ENCODE measurements at regions not wholly inside any gene's neighbourhood (a gene's known extent, or its start where the extent isn't known, plus 50 kb on each side); places are given as distances from the start of the nearest gene placed in this dataset.
"Not testable (repeated sequence)": the region's sequence is repeated elsewhere in the genome, so short reads cannot be mapped to it uniquely, and the experiment has no call there.

DNA sequence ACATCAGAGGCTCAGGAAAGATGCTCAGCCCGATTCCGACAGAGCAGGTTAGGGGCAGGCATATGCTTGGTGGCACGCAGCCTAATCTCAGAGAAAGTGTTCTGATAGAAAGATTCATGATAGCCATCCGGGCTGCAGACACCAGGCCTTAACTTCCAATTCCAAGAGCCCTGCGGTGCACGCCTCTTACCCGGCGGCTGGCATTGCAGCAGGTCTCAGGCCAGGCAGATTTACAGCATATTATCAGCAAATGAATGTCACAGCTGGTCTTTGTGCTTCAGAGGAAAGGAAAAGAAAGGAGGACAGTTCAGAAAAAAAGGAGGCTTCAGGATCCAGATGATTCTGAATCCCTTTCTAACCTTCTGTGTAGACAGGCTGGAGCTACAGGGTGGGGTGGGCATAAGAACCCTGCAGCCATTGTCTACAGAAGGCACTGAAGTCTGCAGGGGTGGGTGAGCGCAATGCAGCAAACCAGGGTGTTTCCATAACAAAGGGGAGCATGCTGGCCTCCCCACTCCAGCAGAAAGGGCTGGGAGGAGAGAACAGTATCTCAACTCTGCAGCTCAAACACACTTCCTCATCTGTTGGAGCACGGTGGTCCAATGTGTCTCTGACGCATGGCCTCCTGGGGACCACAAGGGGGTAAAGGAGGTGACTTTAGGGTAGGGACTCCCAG lies 277.4 kb upstream of the XYLT1 start:
- no peak for DNase-seq (ENCODE audit: low read depth)

DNA sequence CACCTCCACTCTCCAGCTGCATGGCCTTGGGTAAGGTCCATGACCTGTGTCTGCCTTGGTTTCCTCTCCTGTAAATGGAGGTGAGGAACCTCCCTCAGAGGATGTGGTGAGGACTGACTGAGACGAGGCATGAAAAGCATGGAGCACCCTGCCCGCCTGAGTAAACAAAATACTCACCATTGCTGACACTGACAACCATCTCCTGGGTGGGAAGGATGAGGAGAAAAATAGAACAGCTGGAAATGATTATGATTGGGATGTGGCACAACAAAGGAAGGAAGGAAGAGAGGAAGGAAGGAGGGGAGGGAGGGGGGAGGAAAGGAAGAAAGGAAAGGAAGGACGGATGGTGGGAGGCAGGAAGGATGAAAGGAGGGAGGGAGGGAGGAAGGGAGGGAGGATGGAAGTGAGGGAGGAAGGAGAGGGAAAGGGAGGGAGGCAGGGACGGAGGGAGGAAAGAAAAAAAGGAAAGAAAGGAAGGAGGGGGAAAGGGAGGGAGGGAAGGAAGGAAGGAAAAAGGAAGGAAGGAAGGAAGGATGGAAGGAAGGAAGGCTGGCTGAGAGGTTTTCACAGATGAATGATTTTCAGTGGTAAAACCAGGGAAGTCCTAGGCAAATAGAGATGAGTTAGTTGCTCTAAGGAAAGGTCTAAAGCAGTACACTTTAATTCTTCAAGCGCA lies 276.5 kb upstream of the XYLT1 start:
- DNase-seq (ENCODE audit: low read depth), result no peak

DNA sequence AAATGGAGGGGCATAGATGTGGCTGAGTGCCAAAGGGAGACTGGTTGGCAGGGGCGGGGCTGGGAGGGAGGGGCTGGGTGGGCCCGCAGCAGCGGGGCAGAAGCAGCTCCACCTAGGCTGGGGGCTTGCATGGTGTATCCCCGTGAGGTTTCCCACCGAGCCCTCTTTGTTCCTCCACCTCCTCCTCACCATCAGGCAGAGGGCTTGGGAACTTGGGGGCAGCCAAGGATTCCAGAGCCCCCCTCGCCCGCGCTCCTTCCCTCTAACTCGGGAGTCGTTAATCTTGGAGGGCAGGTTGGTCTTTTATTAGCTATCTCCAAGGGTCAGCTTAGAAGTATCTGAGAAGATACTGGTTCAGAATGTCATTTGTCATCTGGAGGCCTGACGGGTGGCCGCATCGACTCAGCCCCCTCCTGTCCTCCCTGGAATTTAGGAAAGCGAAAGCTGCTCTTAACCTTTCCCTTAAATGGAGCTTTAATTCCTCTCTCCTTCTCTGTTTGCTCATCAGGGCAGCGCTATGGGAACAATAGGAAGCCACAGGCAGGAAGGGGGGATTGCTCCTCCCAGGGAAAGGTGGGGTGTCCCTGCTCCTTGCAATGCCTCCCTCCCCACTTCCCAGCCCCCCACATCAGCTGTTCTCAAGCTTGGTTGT lies 274.3 kb upstream of the XYLT1 start:
- no peak for DNase-seq (ENCODE audit: low read depth)

DNA sequence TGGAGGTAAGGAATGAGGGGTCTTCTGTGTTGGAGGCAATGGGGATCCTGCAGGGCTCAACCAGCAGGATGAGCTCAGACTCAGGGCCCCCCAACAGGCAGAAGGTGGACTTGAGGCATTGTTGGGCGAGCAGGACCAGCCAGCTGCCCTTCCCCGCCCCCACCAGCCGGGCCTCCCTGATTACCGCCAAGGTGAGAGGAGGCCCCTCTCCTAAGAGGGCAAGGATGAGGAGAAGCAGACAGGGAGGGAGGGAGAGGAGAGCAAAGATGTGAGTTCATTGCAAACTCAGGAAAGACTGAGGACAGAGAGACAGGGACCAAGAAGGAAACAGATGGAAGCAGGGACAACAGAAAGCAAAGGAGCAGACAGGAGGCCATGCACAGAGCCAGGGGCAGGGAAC lies 272.8 kb upstream of the XYLT1 start:
- no peak for DNase-seq (ENCODE audit: low read depth)

DNA sequence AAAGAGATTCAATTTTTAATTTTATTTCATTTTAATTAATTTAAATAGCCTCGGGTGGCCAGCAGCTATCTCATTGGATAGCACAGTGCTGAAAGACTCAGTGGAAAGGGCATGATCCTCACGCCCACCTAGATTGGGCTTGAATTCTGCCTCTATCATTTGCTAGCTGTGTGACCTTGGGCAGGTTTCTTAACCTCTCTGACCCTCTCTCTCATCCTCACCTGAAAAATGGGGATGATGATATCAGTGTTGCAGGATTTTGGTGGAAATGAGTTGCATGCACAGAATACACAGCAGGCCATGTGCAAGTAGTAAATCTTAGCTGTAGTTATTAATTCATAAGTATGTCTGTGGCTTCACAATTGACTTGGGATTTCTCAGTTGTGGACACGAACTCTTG lies 272.4 kb upstream of the XYLT1 start:
- DNase-seq (ENCODE audit: low read depth), result no peak

DNA sequence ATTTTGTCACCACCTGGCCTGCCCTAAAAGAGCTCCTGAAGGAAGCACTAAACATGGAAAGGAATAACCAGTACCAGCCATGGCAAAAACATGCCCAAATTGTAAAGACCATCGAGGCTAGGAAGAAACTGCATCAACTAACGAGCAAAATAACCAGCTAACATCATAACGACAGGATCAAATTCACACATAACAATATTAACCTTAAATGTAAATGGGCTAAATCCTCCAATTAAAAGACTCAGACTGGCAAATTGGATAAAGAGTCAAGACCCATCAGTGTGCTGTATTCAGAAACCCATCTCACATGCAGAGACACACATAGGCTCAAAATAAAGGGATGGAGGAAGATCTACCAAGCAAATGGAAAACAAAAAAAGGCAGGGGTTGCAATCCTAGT lies 264.3 kb upstream of the XYLT1 start:
- not testable (repeated sequence) for DNase-seq (ENCODE audit: low read depth)

DNA sequence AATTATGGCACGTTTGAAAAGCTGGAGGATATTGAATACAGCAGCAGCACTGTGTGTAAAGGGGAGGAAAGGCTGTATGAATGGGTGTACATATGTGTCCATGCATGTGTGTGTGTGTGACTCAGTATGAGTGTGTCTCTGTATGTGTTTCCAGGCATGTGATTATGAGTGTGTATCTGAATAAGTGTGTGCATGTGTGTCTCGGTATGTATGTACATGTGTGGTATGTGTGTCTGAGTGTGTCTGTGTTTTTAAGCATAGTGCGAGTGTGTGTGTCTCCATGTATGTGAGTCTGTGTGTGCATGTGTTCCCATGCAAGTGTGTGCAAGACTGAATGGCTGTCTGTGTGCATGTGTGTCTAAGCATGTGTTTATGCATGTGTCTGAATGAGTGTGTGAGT lies 259.1 kb upstream of the XYLT1 start:
- no peak for DNase-seq (ENCODE audit: low read depth)

DNA sequence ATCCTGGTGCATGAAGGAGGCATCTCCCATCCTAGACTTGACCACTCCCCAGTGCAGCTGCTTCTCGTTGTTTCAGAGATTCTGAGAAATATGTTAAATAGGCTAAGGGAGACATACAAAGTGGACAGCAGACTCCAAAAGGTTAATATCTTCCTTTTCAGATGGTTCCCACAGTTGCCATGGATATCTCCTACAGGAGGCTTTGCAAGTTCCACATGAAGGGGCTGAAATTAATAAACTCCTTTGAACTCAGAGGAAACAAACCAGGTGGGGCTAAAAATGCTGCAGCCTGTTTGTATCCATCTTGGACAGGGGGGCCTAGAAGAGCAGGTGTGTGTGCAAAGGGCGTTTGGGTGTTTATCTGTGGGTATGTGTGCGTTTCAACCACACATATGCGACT lies 257.4 kb upstream of the XYLT1 start:
- no peak for DNase-seq (ENCODE audit: low read depth)

DNA sequence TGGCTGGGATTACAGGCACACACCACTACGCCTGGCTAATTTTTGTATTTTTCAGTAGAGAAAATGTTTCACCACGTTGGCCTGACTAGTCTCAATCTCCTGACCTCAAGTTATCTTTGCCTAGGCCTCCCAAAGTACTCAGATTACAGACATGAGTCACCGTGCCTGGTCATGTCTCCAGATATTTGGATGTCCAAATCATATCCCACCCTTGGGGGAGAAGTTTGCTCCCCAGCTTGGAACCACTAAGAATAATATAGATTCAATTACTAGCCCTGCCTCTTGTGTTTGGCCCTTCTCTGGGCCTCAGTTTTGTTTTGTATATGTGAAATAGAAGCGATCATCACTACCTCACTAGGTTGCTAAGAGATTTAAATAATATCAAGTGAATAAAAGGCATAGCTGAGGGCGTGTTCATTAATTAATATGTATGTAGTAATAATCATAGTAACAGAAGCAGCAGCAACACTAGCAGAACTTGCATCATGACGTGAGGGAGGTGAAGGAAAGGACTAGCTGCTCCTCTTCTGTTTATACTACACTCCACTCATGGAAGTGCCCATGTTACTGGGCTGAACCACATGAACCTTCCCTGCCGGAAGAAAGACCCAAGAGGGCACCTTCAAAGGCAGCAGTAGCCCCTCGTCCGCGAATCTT lies 253.6 kb upstream of the XYLT1 start:
- DNase-seq (ENCODE audit: low read depth), result no peak

DNA sequence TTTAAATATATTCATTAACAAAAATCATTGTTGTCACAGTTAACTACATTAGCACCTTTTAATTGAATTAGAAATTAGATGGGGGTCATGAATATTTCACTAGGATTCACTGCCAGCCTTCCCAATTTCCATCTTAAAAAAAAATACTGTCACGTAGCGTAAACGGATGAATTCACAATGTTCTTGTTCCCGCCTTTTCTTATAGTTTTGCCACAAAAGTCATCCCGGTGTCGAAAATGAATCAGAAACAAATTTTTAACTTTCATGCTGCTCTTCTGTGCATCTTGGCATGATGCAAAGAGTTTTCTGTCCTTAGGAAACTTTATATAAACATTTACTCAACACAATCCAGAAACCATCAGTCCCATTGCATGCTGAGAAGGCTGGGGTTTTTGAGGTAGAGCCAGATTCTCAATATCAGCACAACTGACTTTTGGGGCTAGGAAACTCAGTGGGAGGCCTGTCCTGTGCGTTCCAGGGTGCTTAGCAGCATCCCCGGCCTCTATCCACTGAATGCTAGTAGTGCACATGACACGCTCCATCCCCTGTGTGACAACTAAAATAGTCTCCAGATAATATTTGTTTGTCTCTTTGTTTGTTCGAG lies 252.9 kb upstream of the XYLT1 start:
- DNase-seq (ENCODE audit: low read depth), result no peak

DNA sequence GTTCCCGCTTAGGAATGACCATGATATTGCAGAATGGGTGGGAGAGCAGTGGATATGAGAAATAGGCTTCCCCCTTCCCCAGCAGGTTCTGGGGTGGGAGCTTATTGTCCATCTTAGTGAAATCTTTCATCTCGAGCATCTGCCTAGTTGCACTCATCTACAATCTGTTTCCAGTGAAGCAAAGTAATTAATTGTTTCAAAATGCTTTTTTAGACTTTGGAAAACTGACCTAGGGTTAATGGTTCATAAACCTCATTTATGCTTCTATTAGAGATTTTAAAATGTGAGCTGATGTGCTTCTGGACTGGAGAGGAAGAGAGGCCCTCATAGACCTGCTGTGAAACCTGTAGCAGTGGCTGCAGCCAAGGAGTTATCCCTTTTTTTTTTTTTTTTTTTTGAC lies 247.7 kb upstream of the XYLT1 start:
- DNase-seq (ENCODE audit: low read depth), result no peak

DNA sequence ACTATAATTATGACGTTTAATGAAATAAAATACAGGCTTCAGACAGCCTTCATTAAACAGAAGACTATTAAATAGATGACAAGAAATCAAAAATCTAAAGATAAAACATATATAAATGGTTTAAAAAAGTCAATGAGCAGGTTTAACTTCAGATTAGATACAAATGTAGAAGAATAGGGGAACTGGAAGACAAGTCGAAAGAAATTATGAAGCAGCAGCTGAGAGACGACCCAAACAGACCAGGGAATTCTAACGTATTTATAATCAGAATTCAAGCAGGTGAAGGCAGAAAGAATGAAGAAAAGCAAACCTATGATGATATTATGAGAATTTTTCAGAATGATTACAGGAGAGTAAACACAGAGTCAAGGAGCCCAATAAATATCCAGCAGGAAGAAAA lies 235.1 kb upstream of the XYLT1 start:
- no peak for DNase-seq (ENCODE audit: low read depth)

DNA sequence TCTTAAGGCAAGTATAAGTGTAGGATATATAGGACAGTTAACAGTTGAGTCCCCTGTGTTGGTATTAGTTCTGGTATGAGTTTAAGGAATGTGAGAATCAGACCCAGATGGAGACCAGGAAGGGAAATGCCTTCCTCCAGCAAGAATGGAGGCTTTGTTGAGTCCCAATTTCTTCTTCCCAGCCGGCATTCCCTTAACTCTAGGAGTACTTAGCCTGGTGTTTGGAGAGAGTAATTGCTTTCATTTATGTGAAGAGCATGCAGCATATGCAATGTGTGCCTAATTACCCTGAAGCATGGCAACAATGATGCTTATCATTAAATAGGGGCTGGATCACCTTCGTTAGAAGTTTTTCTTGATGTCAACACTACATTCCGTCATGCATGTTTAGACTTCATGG lies 225.9 kb upstream of the XYLT1 start:
- no peak for DNase-seq (ENCODE audit: low read depth)

DNA sequence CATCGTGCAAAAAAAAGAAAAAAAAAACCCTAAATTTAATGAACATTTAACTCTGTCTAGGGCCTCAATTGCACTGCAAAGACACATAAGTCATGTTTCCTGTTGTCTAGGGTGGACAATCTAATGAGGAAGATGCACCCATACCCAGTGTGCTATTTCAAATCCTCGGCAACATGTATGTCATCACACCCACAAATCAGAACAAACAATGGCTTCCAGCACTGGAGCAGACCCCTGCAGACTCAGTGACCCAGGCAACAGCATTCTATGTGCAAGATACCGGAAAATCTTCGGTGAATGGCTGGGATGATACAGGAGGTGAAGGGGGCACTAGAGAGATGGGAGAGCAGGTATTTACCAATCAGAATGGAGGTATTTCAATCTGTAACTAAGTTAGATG lies 221.7 kb upstream of the XYLT1 start:
- DNase-seq (ENCODE audit: low read depth), result no peak

DNA sequence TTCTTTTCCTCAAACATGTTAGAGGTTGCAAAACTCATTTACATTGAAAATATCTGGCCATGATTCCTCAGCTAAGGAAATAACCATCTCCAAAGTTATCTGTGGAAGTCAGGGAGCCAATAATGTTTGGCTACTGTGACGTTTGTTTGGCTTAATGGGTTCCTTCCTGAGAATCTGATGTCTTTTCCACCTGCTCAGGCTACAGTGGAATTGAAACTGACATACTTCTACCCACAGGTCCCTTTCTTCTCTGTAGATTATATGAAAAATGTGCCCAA lies 221.1 kb upstream of the XYLT1 start:
- DNase-seq (ENCODE audit: low read depth), result no peak

DNA sequence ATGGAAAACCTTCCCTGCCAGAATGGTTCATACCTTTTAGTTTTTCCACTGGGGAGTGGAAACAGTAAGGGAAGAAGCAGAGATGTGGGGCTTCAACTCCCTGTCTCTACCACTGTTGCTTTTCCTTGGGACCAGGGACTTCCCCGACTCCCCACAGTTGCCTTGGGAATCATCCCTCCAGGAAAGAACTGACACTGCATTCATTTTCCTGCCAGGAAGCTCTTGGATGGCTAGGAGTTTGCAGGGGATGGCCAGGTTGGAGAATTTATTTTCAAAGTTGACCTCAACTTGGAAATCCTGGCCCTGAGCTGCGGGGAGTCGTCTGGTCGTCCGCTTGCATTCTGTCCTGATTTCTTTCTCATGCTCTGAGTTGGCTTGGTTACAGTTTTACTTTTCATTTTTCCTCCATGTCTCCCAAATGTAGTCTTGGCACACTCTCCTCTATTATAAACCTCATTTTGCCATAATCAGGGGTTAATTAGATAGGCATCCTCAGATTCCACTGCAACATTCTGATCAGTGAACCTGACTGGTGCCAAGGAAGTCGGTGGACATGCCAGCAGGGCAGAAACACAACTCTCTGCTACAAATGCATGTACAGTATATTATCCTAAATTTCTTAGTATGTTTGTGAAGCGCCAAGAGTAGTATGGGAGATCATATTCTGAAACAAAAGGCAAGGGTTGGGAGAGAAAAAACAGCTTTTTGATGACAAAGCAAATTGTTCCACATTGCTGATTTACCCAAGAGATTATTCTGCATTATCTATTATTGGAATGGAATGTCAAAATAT lies 220.5 kb upstream of the XYLT1 start:
- no peak for DNase-seq (ENCODE audit: low read depth)

DNA sequence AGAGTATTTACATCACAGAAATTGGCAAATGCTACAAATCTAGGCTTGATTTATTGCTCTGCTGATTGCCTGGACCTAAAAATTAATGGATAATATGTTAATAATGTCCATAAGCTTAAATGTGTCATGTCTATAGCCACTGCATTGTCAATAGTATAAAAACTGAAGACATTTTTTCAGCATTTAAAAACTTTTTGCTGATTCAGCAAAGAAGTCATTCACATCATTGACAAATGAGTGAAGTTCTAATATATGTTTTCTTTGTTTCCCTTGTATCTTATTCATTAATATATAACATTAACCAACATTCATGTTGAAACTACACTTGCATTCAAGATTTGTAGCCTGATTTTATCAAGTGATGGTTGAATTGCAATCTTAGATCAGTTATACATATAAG lies 214.7 kb upstream of the XYLT1 start:
- no peak for DNase-seq (ENCODE audit: low read depth)

DNA sequence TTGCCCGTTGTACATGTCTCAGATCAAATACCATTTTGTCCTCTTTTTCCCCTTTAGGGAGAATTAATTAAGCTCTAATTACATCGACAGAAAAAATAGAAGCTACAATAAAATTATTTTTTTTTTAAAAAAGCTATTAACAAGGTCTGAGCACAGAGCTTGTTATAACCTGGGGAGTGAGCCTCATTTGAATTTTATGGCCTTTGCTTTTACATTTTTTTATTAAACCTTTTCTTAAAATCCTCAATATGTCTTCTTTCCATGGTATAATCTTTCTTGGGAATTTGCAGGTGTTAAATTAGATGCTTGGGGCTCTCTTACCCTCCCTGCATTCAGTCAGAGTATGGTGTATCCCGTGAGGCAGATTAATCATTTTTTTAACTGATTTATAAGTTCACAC lies 212.5 kb upstream of the XYLT1 start:
- no peak for DNase-seq (ENCODE audit: low read depth)

DNA sequence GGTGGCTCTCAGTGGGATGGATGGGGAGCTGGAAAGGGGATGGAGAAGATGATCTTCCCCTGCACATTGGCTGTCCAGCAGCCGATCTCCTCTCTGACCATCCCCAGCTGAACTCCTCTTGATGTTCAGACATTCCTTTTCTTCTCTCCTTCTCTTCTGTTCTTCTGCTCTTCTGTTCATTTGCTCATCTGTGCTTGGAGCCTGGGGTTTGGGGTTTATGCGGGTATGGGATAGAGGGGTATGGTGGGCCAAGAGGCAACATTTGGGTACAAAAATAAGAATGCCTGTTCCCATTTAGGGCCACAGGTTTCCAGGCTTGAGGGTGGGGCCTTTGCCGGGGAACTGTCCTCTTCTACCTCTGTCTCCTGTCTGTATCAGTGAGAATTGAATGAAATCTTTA lies 205.4 kb upstream of the XYLT1 start:
- DNase-seq (ENCODE audit: low read depth), result no peak

DNA sequence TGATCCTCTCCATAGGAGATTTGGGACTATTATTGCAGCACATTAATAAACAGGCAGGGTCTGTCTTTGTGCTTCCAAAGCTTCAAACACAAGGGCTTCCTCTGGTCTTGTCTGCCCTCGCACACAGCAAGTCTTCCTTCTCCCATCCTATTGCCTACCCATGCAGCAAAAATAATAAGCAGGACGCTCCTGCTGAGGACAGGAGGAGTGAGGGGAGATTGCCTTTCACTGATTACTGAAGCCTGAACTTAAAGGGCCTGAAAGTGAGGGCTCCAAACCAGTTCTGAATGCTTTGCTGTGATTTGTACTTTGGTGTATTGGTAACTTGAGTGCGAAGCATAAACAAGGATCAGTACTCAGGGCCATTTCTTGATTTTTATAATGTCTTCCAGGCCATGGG lies 197.6 kb upstream of the XYLT1 start:
- DNase-seq (ENCODE audit: low read depth), result no peak

DNA sequence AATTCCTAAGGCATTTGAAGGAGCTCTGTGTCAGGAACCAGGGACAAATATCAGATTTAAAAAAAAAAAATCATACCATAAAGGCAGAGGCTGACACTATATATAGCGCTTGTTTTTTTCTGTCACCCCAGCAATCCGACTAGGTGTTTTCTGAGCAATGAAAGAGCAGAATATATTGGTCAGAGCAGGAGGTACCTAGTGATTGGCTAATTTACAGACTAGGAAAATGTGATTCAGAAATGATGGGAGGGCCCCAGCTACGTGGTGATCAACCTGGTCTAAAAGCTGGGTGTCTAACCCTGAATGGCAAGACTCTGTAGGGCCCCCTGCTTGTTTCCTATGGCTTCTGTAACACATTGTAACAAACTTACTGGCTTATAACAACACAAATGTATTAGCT lies 195.5 kb upstream of the XYLT1 start:
- DNase-seq (ENCODE audit: low read depth), result no peak

DNA sequence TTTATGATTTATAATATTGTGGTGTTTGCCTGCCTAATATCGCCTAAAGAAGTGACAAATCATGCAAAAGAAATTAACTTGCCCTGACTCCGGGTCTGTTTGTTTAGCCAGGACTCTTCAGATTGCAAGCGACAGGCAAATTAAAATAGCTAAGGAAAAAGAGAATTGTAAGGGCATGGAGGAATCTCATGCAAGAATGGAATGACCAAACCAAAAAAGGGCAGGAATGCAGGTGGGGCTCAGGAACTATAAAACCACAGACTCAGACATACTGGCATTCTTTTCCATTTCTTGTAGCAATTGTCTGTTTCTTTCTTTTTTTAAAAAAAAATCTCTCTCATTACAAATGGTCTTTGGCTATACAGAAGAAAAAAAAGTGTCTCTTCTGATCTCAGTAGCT lies 188.1 kb upstream of the XYLT1 start:
- DNase-seq (ENCODE audit: low read depth), result no peak
